ENCODE measurements at regions not wholly inside any gene's neighbourhood (a gene's known extent, or its start where the extent isn't known, plus 50 kb on each side); places are given as distances from the start of the nearest gene placed in this dataset.
A peak's percentile ranks its signal among the peaks of the same experiment; 100 is the strongest.

DNA sequence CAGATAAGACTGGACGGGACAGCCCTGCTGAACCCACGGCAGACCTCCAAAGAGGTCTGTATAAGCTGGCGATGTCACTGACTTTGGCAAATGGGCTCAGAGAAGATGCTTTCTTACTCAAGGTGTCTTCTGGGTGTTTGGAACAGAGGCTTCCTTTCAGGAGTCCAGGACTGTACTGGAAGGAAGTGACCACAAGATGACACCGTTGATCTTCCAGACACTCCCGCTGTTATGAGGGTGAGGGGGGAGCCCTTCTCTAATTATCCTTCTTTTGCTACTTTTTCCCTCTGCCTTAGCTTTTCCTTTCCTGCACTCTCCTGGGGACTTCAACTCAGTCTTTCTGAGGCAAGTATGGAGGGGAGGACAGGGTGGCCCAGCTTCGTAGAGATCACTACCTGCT lies 65.2 kb upstream of the ZNF599 start:
- TF ChIP-seq, protein P1, sequence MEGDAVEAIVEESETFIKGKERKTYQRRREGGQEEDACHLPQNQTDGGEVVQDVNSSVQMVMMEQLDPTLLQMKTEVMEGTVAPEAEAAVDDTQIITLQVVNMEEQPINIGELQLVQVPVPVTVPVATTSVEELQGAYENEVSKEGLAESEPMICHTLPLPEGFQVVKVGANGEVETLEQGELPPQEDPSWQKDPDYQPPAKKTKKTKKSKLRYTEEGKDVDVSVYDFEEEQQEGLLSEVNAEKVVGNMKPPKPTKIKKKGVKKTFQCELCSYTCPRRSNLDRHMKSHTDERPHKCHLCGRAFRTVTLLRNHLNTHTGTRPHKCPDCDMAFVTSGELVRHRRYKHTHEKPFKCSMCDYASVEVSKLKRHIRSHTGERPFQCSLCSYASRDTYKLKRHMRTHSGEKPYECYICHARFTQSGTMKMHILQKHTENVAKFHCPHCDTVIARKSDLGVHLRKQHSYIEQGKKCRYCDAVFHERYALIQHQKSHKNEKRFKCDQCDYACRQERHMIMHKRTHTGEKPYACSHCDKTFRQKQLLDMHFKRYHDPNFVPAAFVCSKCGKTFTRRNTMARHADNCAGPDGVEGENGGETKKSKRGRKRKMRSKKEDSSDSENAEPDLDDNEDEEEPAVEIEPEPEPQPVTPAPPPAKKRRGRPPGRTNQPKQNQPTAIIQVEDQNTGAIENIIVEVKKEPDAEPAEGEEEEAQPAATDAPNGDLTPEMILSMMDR (optimal IDR thresholded peaks at IDR 0.05 in 1 of 3, IDR thresholded peaks at IDR 0.05 in 1 of 3, conservative IDR thresholded peaks at IDR 0.05 in 1 of 3; ENCODE audit: extremely low read depth in 1 of 3, insufficient read depth in 2 of 3, low read length in 3 of 3) = peak in 2 of 3 experiments; percentile 11 to 65
- no peak for TF ChIP-seq EZH2 (IDR thresholded peaks at IDR 0.05; ENCODE audit: low read length)

Data from keratinocyte (primary cell).